Adrenal gland (tissue), 5 donors: ENCODE measurements at regions not wholly inside any gene's neighbourhood (a gene's known extent, or its start where the extent isn't known, plus 50 kb on each side); places are given as distances from the start of the nearest gene placed in this dataset.

Source experiments
- POLR2A ChIP-seq, 2 donors: fragments of 450-650 bp; IDR thresholded peaks; one replicate each; pipeline ENCODE4 v1.6.1; 2017; ENCODE audit warnings: antibody characterized with exemption in 2 of 2, mild to moderate bottlenecking in 2 of 2, moderate library complexity in 1 of 2
- TF ChIP-seq, protein P1 (sequence below), 6 experiments: fragments of 450-650 bp in 4 of 6; fragments of 200-600 bp in 2 of 6; sonication (generic) in 1 of 6; IDR thresholded peaks; 1 replicate in 5 of 6; 2 replicates in 1 of 6; pipeline versions ENCODE4 v1.5.1 to v1.8.0; 2016 to 2021; ENCODE audit warnings: antibody characterized with exemption in 6 of 6, mild to moderate bottlenecking in 2 of 6, moderate library complexity in 1 of 6
- donor health status: DM: no; HTN: no; CAD: no.

DNA sequence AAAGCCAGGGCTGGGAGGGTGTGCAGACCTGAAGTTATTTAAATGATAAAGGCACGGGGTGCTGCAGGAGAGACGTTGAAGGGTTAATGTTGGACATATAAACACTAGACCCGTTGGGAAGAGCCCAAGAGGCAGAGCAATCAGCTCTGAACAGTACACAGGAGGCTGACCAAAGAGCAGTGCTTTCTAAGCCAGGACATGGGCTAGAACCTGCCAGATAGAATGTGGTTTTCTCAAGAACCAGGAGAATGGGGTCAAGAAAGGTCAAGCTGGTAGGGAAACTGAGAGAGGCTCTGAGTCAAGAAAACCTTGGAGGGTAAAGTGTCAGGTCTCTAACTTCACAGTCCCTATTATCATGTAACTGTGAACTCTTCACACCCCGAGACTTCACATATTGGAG is 143.2 kb upstream of the EEA1 start:
- TF ChIP-seq, protein P1, sequence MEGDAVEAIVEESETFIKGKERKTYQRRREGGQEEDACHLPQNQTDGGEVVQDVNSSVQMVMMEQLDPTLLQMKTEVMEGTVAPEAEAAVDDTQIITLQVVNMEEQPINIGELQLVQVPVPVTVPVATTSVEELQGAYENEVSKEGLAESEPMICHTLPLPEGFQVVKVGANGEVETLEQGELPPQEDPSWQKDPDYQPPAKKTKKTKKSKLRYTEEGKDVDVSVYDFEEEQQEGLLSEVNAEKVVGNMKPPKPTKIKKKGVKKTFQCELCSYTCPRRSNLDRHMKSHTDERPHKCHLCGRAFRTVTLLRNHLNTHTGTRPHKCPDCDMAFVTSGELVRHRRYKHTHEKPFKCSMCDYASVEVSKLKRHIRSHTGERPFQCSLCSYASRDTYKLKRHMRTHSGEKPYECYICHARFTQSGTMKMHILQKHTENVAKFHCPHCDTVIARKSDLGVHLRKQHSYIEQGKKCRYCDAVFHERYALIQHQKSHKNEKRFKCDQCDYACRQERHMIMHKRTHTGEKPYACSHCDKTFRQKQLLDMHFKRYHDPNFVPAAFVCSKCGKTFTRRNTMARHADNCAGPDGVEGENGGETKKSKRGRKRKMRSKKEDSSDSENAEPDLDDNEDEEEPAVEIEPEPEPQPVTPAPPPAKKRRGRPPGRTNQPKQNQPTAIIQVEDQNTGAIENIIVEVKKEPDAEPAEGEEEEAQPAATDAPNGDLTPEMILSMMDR (IDR thresholded peaks at IDR 0.05): no peak
- TF ChIP-seq POLR2A (IDR thresholded peaks at IDR 0.05): no peak
